HEK293 (cell line): ENCODE measurements at regions not wholly inside any gene's neighbourhood (a gene's known extent, or its start where the extent isn't known, plus 50 kb on each side); places are given as distances from the start of the nearest gene placed in this dataset.

Experiments
- SETDB1 ChIP-seq: IDR thresholded peaks from one replicate; pipeline ENCODE4 v1.6.1; 2017; ENCODE audit warnings: mild to moderate bottlenecking, low read length, moderate library complexity, mixed read lengths; ENCODE audit not compliant: insufficient read length
- ZNF174 ChIP-seq: fragments of 450-650 bp; formaldehyde crosslinking; IDR thresholded peaks from 2 replicates; pipeline ENCODE4 v1.5.0; 2017; ENCODE audit warnings: missing biosample characterization, mild to moderate bottlenecking, missing genetic modification characterization
- ZNF175 ChIP-seq: fragments of 450-650 bp; formaldehyde crosslinking; IDR thresholded peaks from 2 replicates; pipeline ENCODE4 v1.5.1; 2016; ENCODE audit warnings: missing biosample characterization, missing genetic modification characterization
- ZNF274 ChIP-seq, 2 experiments: fragments of 200-500 bp in 1 of 2; fragments of 450-650 bp in 1 of 2; sonication (Bioruptor generic) in 1 of 2; formaldehyde crosslinking in 1 of 2; IDR thresholded peaks; 2 replicates each; pipeline versions ENCODE4 v1.5.1 to v1.6.1; 2014 to 2016; ENCODE audit warnings: borderline replicate concordance in 1 of 2, inconsistent platforms in 1 of 2, low read length in 1 of 2, missing biosample characterization in 1 of 2, missing genetic modification characterization in 1 of 2
- ZNF324 ChIP-seq: fragments of 450-650 bp; formaldehyde crosslinking; IDR thresholded peaks from 2 replicates; pipeline ENCODE4 v1.5.1; 2016; ENCODE audit warnings: missing biosample characterization, missing genetic modification characterization
- ZNF426 ChIP-seq: fragments of 450-650 bp; formaldehyde crosslinking; IDR thresholded peaks from 2 replicates; pipeline ENCODE4 v1.5.1; 2017; ENCODE audit warnings: missing biosample characterization, missing genetic modification characterization, mild to moderate bottlenecking, inconsistent platforms, moderate library complexity
- ZNF558 ChIP-seq: fragments of 450-650 bp; formaldehyde crosslinking; IDR thresholded peaks from 2 replicates; pipeline ENCODE4 v1.5.1; 2016; ENCODE audit warnings: missing biosample characterization, missing genetic modification characterization
- ZNF776 ChIP-seq: fragments of 450-650 bp; formaldehyde crosslinking; IDR thresholded peaks from 2 replicates; pipeline ENCODE4 v1.5.0; 2017; ENCODE audit warnings: missing biosample characterization, missing genetic modification characterization, borderline replicate concordance
- TF ChIP-seq, protein P1 (sequence below): fragments of 450-650 bp; formaldehyde crosslinking; IDR thresholded peaks from 2 replicates; pipeline ENCODE4 v1.5.1; 2016; ENCODE audit warnings: missing biosample characterization, missing genetic modification characterization
- TF ChIP-seq, protein P2 (sequence below): fragments of 450-650 bp; formaldehyde crosslinking; optimal IDR thresholded peaks from 2 replicates; pipeline ENCODE3; 2016; ENCODE audit warnings: missing biosample characterization, mild to moderate bottlenecking, missing genetic modification characterization
- TF ChIP-seq, protein P3 (sequence below): fragments of 450-650 bp; formaldehyde crosslinking; IDR thresholded peaks from 2 replicates; pipeline ENCODE4 v1.5.1; 2016; ENCODE audit warnings: missing biosample characterization, missing genetic modification characterization, borderline replicate concordance
- TF ChIP-seq, protein P4 (sequence below): fragments of 450-650 bp; formaldehyde crosslinking; IDR thresholded peaks from 2 replicates; pipeline ENCODE4 v1.5.1; 2016; ENCODE audit warnings: missing biosample characterization, missing genetic modification characterization
- TF ChIP-seq, protein P5 (sequence below): fragments of 450-650 bp; formaldehyde crosslinking; IDR thresholded peaks from 2 replicates; pipeline ENCODE4 v1.5.1; 2016; ENCODE audit warnings: missing biosample characterization, missing genetic modification characterization

DNA sequence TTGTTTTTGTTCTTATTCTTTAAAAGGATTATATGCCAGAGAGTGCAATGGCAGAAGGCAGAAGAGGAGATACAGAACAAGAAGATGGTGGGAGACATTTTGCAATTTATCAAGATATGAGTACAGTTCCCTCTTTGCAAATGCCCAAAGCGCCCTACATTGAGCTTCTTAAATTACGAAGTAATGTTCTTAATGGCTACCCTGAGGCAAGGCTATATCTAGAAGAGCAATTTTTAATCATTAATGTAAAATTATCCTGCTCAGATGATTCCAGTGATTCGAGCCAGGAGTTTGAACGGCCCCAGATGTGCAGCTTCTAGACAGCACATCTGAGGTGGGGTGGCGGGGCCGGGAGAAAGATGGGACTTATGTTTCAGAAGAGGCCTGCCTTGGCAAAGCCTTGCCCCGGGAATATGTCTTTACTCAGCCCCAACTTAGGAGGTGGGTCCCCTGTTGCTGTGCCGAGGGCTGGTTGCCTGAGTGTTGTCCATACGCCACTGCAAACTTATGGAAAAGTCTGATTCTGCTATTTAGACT lies 84.9 kb upstream of the MLN start:
- TF ChIP-seq ZNF175 (tag by site-specific recombination) (no peak), ZNF426 (tag by site-specific recombination) (no peak), ZNF274 (IDR thresholded peaks at IDR 0.05; ENCODE audit: low read length) (no peak), ZNF274 (tag by site-specific recombination; IDR thresholded peaks at IDR 0.05; ENCODE audit: borderline replicate concordance) (no peak), SETDB1 (no peak), ZNF174 (tag by site-specific recombination) (no peak), ZNF776 (no peak), ZNF324 (no peak), ZNF558 (tag by site-specific recombination) (no peak)
- TF ChIP-seq, protein P1, sequence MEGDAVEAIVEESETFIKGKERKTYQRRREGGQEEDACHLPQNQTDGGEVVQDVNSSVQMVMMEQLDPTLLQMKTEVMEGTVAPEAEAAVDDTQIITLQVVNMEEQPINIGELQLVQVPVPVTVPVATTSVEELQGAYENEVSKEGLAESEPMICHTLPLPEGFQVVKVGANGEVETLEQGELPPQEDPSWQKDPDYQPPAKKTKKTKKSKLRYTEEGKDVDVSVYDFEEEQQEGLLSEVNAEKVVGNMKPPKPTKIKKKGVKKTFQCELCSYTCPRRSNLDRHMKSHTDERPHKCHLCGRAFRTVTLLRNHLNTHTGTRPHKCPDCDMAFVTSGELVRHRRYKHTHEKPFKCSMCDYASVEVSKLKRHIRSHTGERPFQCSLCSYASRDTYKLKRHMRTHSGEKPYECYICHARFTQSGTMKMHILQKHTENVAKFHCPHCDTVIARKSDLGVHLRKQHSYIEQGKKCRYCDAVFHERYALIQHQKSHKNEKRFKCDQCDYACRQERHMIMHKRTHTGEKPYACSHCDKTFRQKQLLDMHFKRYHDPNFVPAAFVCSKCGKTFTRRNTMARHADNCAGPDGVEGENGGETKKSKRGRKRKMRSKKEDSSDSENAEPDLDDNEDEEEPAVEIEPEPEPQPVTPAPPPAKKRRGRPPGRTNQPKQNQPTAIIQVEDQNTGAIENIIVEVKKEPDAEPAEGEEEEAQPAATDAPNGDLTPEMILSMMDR: no peak
- TF ChIP-seq, protein P2, sequence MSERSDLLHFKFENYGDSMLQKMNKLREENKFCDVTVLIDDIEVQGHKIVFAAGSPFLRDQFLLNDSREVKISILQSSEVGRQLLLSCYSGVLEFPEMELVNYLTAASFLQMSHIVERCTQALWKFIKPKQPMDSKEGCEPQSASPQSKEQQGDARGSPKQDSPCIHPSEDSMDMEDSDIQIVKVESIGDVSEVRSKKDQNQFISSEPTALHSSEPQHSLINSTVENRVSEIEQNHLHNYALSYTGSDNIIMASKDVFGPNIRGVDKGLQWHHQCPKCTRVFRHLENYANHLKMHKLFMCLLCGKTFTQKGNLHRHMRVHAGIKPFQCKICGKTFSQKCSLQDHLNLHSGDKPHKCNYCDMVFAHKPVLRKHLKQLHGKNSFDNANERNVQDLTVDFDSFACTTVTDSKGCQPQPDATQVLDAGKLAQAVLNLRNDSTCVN: no peak
- TF ChIP-seq, protein P3, sequence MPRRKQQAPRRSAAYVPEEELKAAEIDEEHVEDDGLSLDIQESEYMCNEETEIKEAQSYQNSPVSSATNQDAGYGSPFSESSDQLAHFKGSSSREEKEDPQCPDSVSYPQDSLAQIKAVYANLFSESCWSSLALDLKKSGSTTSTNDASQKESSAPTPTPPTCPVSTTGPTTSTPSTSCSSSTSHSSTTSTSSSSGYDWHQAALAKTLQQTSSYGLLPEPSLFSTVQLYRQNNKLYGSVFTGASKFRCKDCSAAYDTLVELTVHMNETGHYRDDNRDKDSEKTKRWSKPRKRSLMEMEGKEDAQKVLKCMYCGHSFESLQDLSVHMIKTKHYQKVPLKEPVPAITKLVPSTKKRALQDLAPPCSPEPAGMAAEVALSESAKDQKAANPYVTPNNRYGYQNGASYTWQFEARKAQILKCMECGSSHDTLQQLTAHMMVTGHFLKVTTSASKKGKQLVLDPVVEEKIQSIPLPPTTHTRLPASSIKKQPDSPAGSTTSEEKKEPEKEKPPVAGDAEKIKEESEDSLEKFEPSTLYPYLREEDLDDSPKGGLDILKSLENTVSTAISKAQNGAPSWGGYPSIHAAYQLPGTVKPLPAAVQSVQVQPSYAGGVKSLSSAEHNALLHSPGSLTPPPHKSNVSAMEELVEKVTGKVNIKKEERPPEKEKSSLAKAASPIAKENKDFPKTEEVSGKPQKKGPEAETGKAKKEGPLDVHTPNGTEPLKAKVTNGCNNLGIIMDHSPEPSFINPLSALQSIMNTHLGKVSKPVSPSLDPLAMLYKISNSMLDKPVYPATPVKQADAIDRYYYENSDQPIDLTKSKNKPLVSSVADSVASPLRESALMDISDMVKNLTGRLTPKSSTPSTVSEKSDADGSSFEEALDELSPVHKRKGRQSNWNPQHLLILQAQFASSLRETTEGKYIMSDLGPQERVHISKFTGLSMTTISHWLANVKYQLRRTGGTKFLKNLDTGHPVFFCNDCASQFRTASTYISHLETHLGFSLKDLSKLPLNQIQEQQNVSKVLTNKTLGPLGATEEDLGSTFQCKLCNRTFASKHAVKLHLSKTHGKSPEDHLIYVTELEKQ: no peak
- TF ChIP-seq, protein P4, sequence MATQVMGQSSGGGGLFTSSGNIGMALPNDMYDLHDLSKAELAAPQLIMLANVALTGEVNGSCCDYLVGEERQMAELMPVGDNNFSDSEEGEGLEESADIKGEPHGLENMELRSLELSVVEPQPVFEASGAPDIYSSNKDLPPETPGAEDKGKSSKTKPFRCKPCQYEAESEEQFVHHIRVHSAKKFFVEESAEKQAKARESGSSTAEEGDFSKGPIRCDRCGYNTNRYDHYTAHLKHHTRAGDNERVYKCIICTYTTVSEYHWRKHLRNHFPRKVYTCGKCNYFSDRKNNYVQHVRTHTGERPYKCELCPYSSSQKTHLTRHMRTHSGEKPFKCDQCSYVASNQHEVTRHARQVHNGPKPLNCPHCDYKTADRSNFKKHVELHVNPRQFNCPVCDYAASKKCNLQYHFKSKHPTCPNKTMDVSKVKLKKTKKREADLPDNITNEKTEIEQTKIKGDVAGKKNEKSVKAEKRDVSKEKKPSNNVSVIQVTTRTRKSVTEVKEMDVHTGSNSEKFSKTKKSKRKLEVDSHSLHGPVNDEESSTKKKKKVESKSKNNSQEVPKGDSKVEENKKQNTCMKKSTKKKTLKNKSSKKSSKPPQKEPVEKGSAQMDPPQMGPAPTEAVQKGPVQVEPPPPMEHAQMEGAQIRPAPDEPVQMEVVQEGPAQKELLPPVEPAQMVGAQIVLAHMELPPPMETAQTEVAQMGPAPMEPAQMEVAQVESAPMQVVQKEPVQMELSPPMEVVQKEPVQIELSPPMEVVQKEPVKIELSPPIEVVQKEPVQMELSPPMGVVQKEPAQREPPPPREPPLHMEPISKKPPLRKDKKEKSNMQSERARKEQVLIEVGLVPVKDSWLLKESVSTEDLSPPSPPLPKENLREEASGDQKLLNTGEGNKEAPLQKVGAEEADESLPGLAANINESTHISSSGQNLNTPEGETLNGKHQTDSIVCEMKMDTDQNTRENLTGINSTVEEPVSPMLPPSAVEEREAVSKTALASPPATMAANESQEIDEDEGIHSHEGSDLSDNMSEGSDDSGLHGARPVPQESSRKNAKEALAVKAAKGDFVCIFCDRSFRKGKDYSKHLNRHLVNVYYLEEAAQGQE (tag by site-specific recombination): no peak
- TF ChIP-seq, protein P5, sequence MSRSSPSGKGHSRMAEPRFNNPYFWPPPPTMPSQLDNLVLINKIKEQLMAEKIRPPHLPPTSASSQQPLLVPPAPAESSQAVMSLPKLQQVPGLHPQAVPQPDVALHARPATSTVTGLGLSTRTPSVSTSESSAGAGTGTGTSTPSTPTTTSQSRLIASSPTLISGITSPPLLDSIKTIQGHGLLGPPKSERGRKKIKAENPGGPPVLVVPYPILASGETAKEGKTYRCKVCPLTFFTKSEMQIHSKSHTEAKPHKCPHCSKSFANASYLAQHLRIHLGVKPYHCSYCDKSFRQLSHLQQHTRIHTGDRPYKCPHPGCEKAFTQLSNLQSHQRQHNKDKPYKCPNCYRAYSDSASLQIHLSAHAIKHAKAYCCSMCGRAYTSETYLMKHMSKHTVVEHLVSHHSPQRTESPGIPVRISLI: no peak
